ENCODE measurements at regions not wholly inside any gene's neighbourhood (a gene's known extent, or its start where the extent isn't known, plus 50 kb on each side); places are given as distances from the start of the nearest gene placed in this dataset.
A peak's percentile ranks its signal among the peaks of the same experiment; 100 is the strongest.
"Not testable (repeated sequence)": the region's sequence is repeated elsewhere in the genome, so short reads cannot be mapped to it uniquely, and the experiment has no call there.

- FAIRE-seq; DNase-seq; H3K27ac ChIP-seq (ENCODE audit: low read depth in 1 of 3, low read length in 2 of 3); H3K27me3 ChIP-seq (ENCODE audit: control insufficient read depth in 3 of 3, insufficient read depth in 3 of 3, low read length in 3 of 3); H3K36me3 ChIP-seq (ENCODE audit: control insufficient read depth in 3 of 3, insufficient read depth in 2 of 3, low read depth in 1 of 3, low read length in 3 of 3); H3K4me3 ChIP-seq (ENCODE audit: low read depth in 1 of 3, low read length in 3 of 3); H3K9me3 ChIP-seq (ENCODE audit: control insufficient read depth in 2 of 2, insufficient read depth in 1 of 2, low read depth in 1 of 2, low read length in 1 of 2); H3K4me1 ChIP-seq (ENCODE audit: control insufficient read depth in 3 of 3, insufficient read depth in 2 of 3, low read depth in 1 of 3, low read length in 2 of 3): not testable (repeated sequence)
Observed at GRCh38 chr7:35945621-35946020, 144.8 kb downstream of the SEPTIN7 start.

- not testable (repeated sequence) for DNase-seq
Observed at GRCh38 chr7:35955735-35956134, 154.9 kb downstream of the SEPTIN7 start.

GRCh38 chr7:35956988-35957387, 156.1 kb downstream of the SEPTIN7 start:
- DNase-seq; H3K4me3 ChIP-seq (ENCODE audit: low read depth in 1 of 3, low read length in 3 of 3); H3K4me1 ChIP-seq (ENCODE audit: control insufficient read depth in 3 of 3, insufficient read depth in 2 of 3, low read depth in 1 of 3, low read length in 2 of 3); H3K9me3 ChIP-seq (ENCODE audit: control insufficient read depth in 2 of 2, insufficient read depth in 1 of 2, low read depth in 1 of 2, low read length in 1 of 2); H3K27me3 ChIP-seq (ENCODE audit: control insufficient read depth in 3 of 3, insufficient read depth in 3 of 3, low read length in 3 of 3); FAIRE-seq; H3K27ac ChIP-seq (ENCODE audit: low read depth in 1 of 3, low read length in 2 of 3); H3K36me3 ChIP-seq (ENCODE audit: control insufficient read depth in 3 of 3, insufficient read depth in 2 of 3, low read depth in 1 of 3, low read length in 3 of 3): not testable (repeated sequence)
- 90 to 93% (median 92%) methylated on average over 3 of the region's 3 CpGs for WGBS, 3 donors

More at GRCh38 chr7:35955735-35956134, 154.9 kb downstream of the SEPTIN7 start:
- H3K27ac ChIP-seq (ENCODE audit: low read depth in 1 of 3, low read length in 2 of 3); H3K9me3 ChIP-seq (ENCODE audit: control insufficient read depth in 2 of 2, insufficient read depth in 1 of 2, low read depth in 1 of 2, low read length in 1 of 2); H3K4me1 ChIP-seq (ENCODE audit: control insufficient read depth in 3 of 3, insufficient read depth in 2 of 3, low read depth in 1 of 3, low read length in 2 of 3); H3K36me3 ChIP-seq (ENCODE audit: control insufficient read depth in 3 of 3, insufficient read depth in 2 of 3, low read depth in 1 of 3, low read length in 3 of 3); H3K4me3 ChIP-seq (ENCODE audit: low read depth in 1 of 3, low read length in 3 of 3); H3K27me3 ChIP-seq (ENCODE audit: control insufficient read depth in 3 of 3, insufficient read depth in 3 of 3, low read length in 3 of 3); FAIRE-seq: not testable (repeated sequence)
- WGBS, 3 donors = 81 to 89% (median 88%) methylated on average over 13 of the region's 13 CpGs

GRCh38 chr7:35961260-35961659, 160.4 kb downstream of the SEPTIN7 start:
- H3K27me3 ChIP-seq (ENCODE audit: control insufficient read depth in 3 of 3, insufficient read depth in 3 of 3, low read length in 3 of 3); H3K4me1 ChIP-seq (ENCODE audit: control insufficient read depth in 3 of 3, insufficient read depth in 2 of 3, low read depth in 1 of 3, low read length in 2 of 3); DNase-seq; H3K36me3 ChIP-seq (ENCODE audit: control insufficient read depth in 3 of 3, insufficient read depth in 2 of 3, low read depth in 1 of 3, low read length in 3 of 3); H3K4me3 ChIP-seq (ENCODE audit: low read depth in 1 of 3, low read length in 3 of 3); FAIRE-seq; H3K9me3 ChIP-seq (ENCODE audit: control insufficient read depth in 2 of 2, insufficient read depth in 1 of 2, low read depth in 1 of 2, low read length in 1 of 2); H3K27ac ChIP-seq (ENCODE audit: low read depth in 1 of 3, low read length in 2 of 3): not testable (repeated sequence)
- WGBS, 3 donors = 62 to 74% (median 69%) methylated on average over 3 of the region's 3 CpGs

GRCh38 chr7:35962607-35963006, 161.8 kb downstream of the SEPTIN7 start:
- not testable (repeated sequence) for H3K9me3 ChIP-seq (ENCODE audit: control insufficient read depth in 2 of 2, insufficient read depth in 1 of 2, low read depth in 1 of 2, low read length in 1 of 2); DNase-seq; H3K4me1 ChIP-seq (ENCODE audit: control insufficient read depth in 3 of 3, insufficient read depth in 2 of 3, low read depth in 1 of 3, low read length in 2 of 3); H3K36me3 ChIP-seq (ENCODE audit: control insufficient read depth in 3 of 3, insufficient read depth in 2 of 3, low read depth in 1 of 3, low read length in 3 of 3); H3K4me3 ChIP-seq (ENCODE audit: low read depth in 1 of 3, low read length in 3 of 3); H3K27ac ChIP-seq (ENCODE audit: low read depth in 1 of 3, low read length in 2 of 3); FAIRE-seq; H3K27me3 ChIP-seq (ENCODE audit: control insufficient read depth in 3 of 3, insufficient read depth in 3 of 3, low read length in 3 of 3)
- WGBS, 3 donors = 93 to 97% (median 97%) methylated on average over 2 of the region's 2 CpGs

GRCh38 chr7:35967366-35968139, 166.7 kb downstream of the SEPTIN7 start:
- 65 to 79% (median 68%) methylated on average over 44 to 59 of the region's 59 CpGs for WGBS, 3 donors
- Histone ChIP-seq H3K36me3 (ENCODE audit: control insufficient read depth in 3 of 3, insufficient read depth in 2 of 3, low read depth in 1 of 3, low read length in 3 of 3) (no peaks in the 10 kb centered on the region), H3K27me3 (ENCODE audit: control insufficient read depth in 3 of 3, insufficient read depth in 3 of 3, low read length in 3 of 3) (no peaks in the 10 kb centered on the region), H3K27ac (ENCODE audit: low read depth in 1 of 3, low read length in 2 of 3) (no peak overlapping the region), H3K4me1 (ENCODE audit: control insufficient read depth in 3 of 3, insufficient read depth in 2 of 3, low read depth in 1 of 3, low read length in 2 of 3) (peaks cover 0 to 9% (median 0%) of the 10 kb centered on the region in 3 donors), H3K9me3 (ENCODE audit: control insufficient read depth in 2 of 2, insufficient read depth in 1 of 2, low read depth in 1 of 2, low read length in 1 of 2) (no peaks in the 10 kb centered on the region), H3K4me3 (ENCODE audit: low read depth in 1 of 3, low read length in 3 of 3) (no peak overlapping the region)
- FAIRE-seq = no peak
- peak in 1 of 2 donors; percentile 29 for DNase-seq

- H3K27ac ChIP-seq (ENCODE audit: low read depth in 1 of 3, low read length in 2 of 3) = no peak overlapping the region
- no peaks in the 10 kb centered on the region for H3K36me3 ChIP-seq (ENCODE audit: control insufficient read depth in 3 of 3, insufficient read depth in 2 of 3, low read depth in 1 of 3, low read length in 3 of 3)
- no peaks in the 10 kb centered on the region for H3K9me3 ChIP-seq (ENCODE audit: control insufficient read depth in 2 of 2, insufficient read depth in 1 of 2, low read depth in 1 of 2, low read length in 1 of 2)
- 92 to 94% (median 94%) methylated on average over 37 to 40 of the region's 40 CpGs for WGBS, 3 donors
- no peak overlapping the region for H3K4me3 ChIP-seq (ENCODE audit: low read depth in 1 of 3, low read length in 3 of 3)
- H3K27me3 ChIP-seq (ENCODE audit: control insufficient read depth in 3 of 3, insufficient read depth in 3 of 3, low read length in 3 of 3) = no peaks in the 10 kb centered on the region
- DNase-seq (no peak), FAIRE-seq (no peak)
- peaks cover 0 to 9% (median 0%) of the 10 kb centered on the region in 3 donors for H3K4me1 ChIP-seq (ENCODE audit: control insufficient read depth in 3 of 3, insufficient read depth in 2 of 3, low read depth in 1 of 3, low read length in 2 of 3)
Observed at GRCh38 chr7:35968140-35968940, 167.5 kb downstream of the SEPTIN7 start.

GRCh38 chr7:35969066-35969465, 168.2 kb downstream of the SEPTIN7 start:
- 78 to 92% (median 86%) methylated on average over 10 of the region's 10 CpGs for WGBS, 3 donors
- no peaks in the 10 kb centered on the region for H3K9me3 ChIP-seq (ENCODE audit: control insufficient read depth in 2 of 2, insufficient read depth in 1 of 2, low read depth in 1 of 2, low read length in 1 of 2)

More at GRCh38 chr7:35969066-35969465, 168.2 kb downstream of the SEPTIN7 start:
- peaks cover 0 to 9% (median 0%) of the 10 kb centered on the region in 3 donors for H3K4me1 ChIP-seq (ENCODE audit: control insufficient read depth in 3 of 3, insufficient read depth in 2 of 3, low read depth in 1 of 3, low read length in 2 of 3)
- H3K36me3 ChIP-seq (ENCODE audit: control insufficient read depth in 3 of 3, insufficient read depth in 2 of 3, low read depth in 1 of 3, low read length in 3 of 3) = no peaks in the 10 kb centered on the region
- FAIRE-seq (no peak), DNase-seq (no peak)
- no peaks in the 10 kb centered on the region for H3K27me3 ChIP-seq (ENCODE audit: control insufficient read depth in 3 of 3, insufficient read depth in 3 of 3, low read length in 3 of 3)
- H3K27ac ChIP-seq (ENCODE audit: low read depth in 1 of 3, low read length in 2 of 3) = no peak overlapping the region
- H3K4me3 ChIP-seq (ENCODE audit: low read depth in 1 of 3, low read length in 3 of 3) = no peak overlapping the region
